ENCODE measurements at regions not wholly inside any gene's neighbourhood (a gene's known extent, or its start where the extent isn't known, plus 50 kb on each side); places are given as distances from the start of the nearest gene placed in this dataset.
A peak's percentile ranks its signal among the peaks of the same experiment; 100 is the strongest.

DNA sequence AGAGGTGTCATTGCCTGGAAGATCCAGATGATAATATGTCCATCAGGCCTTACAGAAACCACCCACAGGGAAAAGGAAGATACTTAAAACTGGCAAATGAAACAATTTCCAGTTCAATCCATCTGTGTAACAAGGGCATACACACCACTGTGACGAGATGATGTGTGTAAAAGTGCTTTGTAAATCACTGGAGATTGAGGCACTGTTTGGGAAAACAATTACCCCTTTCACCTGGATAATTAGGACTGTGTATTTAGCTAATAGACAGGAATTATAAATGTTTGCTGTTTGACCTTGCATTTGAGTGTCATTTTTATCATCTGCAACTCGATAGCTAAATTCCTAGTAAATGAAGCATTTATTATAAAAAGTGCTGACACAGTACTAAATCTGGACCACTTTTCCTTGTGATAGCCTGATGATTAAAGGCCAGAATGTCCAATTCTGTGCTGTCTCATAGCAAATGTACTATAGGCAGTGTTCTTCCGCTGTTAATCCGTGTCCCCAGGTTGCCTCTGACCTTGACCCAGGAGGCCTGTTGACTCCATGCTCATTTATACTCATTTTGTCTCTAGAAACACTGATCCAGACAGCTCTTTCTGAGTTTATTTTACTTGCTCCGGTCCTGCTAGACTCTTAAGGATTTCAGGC lies 105.8 kb downstream of the LACC1 start:
- no peak for DNase-seq

DNA sequence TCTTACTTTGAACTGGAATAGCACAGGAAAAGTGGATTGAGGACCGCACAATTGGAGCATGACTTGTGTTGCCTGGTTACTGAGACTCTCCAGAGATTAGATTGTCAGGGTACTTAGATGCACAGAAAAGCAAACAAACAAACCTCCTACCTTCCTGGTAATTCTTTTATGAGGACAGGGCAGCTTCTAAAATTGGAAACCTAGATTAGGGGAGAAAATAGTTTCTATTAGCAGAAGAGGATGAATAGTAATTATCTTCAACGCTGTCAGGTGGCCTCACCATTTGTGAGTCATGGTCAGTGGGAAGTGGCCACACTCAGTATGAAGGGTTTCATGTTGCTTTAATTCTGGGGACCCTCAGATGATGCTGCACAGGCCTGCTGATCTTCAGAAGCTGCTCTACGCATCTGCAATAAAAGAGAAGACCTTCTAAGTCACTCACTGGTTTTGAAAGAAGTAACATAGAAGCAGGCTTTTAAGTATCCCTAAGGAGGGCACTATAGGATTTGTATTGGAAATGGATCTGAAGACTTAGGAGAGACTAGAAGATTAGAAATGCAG lies 106.8 kb downstream of the LACC1 start:
- DNase-seq: no peak

DNA sequence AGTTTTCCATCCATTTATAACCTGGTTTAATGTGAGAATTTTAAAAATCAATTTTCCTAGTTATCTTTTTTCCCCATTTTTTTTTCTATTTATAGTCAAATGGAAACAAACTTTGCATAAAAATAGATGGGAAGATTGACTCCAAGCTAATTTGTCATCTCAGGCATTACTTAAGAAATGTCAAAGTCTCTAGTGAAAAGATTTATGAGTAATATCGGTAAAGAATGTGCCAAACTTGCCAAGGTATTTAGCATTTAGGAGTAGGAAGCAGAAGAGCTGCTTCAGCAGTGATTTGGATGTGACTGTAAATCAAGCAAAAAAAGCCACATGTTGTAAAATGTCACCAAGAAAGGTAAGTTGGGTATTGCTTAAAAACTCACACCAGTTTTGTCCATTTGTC lies 108.6 kb downstream of the LACC1 start:
- no peak for DNase-seq

DNA sequence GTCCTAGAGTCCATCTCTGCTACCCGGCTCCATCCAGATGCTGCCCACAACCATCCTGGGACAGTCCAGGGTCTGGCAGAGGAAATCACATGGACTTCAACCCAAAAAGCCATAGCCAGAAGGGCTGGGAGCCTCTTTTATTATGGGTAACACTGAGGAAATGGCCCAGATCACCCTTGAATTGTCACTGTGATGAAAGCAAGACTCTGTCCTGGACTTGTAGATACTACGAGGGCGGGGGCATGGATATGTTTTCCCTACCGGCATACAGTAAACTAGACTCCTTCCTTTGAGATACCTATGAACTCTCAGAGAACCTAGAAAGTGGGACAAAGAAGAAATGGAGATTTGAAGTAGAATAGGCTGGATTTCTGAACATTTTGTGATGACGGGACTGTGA lies 110.3 kb downstream of the LACC1 start:
- no peak for DNase-seq

DNA sequence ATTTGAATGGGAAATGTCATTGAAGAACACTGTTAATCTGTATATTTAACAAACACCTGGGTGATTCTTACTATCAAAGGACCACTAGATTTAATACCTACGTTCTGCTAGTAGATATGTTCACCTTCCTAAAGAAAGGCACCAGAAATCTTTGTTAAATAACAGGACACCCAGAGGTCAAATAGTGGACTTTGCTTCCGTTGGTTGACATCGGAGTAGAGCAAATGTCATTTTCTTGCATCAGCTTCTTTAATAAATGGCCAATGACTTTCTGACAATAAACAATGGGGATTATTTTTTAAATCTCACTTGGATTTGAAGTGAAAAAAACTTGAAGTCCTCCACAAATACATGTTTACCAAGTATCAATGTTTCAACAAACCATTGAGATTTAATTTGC lies 111.1 kb downstream of the LACC1 start:
- no peak for DNase-seq

DNA sequence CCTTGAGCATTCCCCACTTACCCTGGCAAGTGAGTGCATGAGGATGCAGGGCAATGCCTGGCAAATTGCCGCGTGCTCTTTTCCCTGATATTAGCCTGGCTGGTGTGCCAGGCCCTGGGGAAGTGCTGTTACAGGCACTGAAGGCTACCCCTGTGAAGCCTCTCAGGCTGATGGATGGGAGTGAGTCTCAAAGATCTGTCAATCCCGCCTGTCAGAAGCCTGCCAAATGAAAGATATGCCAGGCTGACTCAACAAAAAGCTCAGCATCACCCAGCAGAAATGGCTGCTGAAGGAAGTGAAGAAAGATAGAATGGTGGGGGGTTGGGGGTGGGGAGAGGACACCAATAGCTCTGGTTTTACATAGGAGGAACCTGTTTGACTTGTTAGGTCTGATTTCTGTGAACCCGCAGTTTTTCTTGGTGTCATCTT lies 112.1 kb downstream of the LACC1 start:
- peak; percentile 4 for DNase-seq

DNA sequence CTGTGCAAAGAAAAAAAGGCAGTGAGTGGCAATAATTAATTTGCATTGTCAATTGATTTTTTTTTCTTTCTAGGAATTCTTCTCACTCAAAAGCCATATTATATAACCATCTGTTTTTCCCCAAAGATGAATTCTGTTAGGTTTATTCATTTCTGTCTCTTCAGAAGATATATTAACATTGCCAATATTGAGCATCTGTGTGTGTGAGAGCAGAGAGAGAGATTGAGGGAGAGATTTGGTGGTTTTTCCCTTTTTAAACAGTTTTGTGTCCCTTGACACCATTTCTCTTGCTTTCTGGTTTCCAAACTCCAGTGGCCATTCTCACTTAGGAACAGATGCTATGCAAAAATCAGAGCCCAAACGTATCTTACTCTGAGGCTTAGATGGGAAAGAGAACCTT lies 112.5 kb downstream of the LACC1 start:
- DNase-seq: no peak

DNA sequence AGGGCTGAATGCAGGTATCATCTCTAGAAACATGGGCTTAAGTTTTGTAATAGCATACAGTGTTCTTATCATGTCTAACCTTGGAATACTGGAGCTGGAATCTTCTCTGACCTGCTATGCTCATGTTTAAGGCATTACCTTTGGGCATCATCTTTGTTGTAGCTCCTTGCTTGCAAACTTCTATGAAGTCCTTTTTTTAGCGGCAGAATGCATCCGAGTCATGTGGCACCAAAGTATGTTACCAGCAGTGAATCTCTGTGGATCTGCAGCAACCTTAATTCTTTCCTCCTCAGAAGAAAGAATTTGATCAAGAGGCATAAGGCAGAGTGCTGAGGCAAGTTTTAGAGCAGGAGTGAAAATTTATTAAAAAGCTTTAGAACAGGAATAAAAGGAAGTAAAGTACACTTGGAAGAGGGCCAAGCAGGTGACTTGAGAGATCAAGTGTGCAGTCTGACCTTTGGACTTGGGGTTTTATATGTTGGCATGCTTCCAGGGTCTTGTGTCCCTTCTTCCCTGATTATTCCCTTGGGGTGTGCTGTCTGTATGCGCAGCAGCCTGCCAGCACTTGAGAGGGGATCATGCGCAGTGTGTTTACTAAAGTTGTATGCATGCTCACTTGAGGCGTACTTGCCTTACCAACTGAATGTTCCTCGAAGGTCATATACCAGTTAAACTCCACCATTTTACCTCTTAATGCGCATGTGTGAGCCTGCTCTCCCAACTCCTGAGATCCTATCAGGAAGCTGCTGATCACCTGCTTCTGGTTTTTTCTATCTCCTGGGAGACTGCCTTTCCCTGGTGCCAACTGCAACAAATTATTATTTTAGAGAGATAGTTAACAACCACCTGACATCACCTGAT lies 115.5 kb downstream of the LACC1 start:
- no peak for DNase-seq

DNA sequence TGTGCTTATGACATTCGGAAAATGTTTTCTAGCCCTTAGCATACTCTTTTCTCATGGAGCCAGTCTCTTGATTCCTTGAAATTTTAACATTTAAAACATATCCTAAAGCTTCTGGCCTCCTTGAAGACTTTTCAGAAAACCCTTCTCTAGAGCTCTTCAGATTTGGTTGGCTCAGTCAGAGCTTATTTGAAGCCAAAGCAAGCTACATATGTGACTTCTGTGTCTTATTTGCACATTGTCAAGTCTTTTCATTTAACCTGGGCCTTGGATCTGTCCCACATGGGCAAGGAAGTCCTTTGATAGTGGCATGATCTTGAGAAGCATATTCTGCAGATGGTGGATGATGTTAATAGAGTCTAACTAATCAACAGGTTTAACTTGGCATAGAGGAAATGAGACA lies 116.5 kb downstream of the LACC1 start:
- DNase-seq: no peak

DNA sequence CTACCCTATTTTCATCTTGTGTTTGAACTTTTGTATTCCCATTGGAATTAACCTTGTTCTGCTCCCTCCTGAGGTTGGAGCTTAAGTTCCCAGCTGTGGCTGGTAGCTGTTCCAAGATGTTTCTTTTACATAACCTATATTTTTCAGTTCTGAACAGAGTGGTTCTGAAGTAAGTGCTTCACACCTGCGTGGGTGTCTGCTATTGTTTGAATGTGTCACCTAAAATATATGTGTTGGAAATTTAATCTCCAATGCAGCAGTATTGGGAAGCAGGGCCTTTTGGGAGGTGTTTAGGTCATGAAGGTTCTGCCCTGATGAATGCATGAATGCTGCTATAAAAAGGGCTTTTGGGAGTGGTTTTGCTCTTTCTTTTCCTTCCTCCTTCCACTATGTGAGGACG lies 123.8 kb downstream of the LACC1 start:
- no peak for DNase-seq

DNA sequence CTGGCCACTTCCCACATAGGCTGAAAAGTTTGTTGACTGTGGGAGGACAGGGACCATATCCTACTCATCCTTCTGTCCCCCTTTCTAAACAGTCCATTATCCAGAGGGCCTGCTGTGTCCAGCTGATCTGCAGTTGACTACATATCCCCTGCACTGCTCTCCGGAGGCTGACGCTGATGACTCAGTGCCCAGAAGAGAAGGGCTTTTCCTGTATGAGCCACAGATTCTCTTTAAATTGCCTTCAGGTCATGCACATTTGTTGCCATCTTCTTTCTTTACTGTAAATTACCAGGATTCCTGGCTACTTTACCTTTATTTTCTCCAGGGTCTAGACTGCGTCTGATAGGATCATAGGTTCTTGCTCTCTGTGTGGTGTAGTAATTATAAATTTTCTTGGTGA lies 125.2 kb downstream of the LACC1 start:
- DNase-seq: no peak

DNA sequence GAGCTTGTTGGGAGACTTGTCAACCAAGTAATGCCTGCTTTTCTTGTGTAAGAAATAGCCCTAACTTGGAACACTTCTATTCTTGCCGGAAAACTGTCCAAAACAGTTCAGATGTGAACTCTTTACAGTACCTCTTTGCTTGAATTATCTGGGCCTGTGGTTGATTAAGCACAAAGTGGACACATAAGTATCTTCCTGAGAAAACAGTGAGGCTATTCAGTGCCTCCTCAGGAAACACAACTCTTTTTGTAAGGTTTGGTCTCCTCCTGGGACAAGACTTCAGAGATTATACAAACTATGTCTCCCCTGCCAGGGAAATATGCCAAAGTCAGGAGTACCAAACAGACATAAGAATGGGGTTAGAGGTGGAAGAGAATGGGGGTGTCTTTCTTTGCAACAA lies 127.7 kb downstream of the LACC1 start:
- DNase-seq: no peak

DNA sequence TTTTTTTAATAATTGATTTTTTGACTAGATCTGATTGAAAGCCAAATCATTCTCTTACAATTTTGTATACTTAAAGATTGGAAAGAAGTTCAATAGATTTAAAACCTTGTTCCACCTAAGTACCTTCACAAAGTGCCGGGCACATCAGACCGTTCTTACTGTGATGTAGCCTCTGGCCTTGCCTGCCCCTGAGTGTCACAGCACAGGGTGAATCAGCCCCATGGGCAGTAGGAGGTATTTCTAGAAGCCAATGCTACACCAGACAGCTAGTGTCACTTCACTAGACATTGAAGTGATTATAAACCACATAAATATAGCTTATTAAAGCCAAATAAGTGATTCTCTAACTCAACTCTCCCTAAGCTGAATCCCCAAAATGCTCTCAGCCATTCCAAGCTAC lies 131.3 kb downstream of the LACC1 start:
- DNase-seq: no peak

DNA sequence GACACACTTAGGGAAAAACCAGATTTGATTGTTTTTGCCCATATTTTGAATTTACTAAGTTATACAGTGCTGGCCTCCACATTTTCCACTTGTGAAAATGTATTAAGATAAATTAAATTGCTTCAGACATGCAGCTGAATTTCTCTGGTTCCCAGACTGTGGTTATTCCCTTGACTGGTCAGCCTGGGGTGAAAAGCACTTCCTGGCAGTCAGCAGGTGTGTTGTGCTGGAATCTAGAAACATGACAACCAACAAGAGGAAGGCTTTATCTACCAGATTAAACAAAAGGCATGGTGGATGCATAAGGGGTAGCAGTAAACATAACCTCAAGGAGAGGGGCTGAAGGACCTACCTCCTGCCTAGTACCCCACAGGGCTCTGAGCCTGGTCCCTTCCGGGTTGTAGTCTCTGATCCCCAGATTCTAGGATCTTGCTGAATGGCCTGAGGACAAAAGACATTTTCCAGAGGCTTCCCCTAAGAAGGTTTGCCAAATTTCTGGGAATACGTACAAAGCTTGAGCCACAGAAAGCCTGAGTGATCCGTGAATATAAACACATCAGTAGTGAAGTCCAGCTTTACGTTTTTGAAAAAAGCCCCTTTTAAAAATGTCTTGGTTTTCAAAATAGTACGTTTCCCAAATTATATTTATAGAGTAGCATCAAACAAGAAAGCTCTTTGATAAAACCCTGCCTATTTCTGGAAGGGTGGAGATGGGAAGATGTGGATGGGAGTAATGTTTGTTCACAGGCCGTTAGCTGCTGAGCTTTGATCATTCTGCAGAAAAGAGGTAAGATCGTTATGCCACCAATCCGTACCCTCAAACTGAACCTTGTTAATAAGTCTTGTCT lies 133.4 kb downstream of the LACC1 start:
- no peak for DNase-seq

DNA sequence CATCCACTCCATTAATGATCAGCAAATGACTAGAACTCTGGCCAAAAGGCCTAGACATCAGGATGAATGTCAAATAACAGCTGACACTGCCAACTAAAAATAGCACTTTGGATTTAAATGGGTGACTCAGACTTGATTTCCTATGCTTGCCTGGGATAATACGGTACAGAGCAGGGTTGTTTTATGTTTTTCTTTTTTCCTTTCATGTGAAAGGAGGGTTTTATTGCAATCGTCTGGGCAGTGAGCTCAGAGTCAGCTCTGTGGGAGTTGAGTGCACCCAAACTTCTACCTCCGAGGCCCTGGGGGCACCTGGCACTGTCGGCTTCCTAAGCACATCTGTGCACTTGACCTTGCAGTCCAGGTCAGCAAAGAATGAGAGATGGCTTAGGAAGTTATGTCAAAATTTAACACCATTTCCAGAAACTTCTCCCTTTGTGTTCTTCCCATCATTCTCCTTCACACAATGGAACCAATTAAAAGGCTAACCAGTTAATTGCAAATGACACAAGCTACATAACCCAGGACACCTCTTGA lies 134.1 kb downstream of the LACC1 start:
- DNase-seq: no peak

DNA sequence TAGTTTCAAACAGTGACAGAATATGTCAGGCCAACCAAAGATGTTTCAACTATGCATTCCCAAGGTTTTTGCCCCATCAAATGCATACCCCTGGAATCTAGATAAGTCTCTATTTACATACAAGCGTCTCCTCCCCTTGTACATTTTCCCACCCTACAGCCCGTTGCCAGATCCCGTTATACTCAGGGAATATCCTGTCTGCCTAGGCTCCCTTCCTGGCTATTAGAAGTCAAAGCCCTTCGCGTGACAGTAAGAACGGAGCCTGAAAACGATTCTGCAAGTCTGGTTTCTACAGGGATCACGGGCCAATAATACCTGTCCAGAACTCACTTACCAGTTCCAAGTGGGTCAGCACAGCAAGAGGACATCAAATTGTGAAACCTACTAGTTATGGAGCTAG lies 134.8 kb downstream of the LACC1 start:
- DNase-seq: no peak

DNA sequence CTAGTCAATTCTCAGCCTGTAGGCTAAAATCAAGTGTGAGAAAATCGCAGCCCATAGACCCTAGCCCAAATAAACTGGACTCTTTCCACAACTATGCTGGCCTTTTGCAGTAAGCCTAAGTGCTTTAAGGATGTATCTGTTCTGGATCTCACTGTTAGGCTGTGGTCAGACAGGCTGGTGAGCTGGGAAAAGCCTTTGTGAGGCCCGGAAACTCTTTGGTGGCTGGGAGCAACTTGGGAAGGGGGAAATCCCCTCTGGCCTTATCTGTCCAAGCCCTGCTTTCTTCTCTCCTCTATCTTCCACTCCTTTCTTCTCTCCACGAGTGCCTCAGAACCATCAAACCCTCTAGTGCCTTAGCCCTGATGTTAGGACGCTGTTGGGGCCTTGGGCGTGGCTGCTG lies 135.4 kb downstream of the LACC1 start:
- DNase-seq: no peak

DNA sequence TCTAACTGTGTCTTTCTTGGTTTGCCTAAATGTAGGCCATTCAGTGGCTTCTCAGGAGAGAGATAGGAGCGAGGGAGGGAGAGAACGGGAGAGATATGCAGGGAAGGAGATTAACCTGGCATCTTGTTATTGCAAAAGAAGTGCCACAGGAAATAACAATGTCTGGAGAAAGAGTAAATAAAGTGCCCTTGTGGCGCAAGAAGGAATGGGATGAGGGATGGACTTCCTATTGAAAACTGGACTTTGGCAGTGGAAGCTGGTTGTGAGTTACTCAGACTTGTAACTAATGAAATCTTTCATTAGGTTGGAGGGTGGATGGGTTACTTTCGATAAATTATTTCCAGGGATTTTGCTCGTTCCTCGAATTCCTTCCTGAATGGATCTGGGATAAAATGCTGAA lies 136.1 kb downstream of the LACC1 start:
- DNase-seq: no peak

DNA sequence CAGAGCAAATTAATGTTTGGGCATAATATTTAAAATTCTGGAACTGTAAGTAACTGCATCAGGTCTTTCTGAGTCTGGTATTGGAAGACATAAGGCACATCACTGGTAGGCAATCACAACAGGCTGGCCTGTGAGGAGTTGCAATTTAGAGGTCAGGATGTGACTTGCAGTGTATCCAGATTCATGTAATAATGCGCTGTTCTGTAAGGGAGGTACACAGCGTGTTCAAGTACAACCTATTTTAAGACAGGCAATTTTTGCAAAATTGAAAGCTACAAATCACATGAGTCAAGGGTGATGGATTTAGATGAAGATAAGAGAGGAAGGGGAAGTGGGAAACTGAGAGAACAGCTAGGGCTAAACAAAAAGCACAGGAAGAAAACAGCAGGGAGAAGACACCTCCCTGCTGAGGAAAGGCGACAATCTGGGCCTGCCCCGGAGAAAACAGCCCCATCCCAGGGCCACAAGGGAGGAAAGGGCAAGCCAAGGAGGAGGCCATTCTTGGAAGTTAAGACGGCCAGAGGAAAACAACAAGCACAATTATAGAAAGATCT lies 138.1 kb downstream of the LACC1 start:
- DNase-seq: no peak

DNA sequence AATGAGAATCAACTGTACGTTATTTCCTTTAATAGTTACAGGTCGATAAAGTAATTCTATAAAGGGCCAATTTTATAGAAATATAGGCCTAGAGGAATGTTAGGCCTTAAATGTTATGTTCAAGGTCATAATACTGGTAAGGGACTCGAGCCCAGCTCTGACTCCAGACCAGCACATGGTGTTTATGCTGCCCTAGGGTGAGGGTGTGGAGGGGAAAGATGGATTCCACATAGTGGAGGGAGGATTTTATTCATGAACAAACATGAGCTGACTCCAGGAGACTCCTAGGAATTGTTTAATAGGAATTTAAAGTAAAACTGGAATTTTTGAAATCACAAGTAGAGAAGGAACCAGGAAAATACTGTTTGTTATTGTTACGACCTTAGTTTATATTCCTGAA lies 139.9 kb downstream of the LACC1 start:
- DNase-seq: no peak

DNA sequence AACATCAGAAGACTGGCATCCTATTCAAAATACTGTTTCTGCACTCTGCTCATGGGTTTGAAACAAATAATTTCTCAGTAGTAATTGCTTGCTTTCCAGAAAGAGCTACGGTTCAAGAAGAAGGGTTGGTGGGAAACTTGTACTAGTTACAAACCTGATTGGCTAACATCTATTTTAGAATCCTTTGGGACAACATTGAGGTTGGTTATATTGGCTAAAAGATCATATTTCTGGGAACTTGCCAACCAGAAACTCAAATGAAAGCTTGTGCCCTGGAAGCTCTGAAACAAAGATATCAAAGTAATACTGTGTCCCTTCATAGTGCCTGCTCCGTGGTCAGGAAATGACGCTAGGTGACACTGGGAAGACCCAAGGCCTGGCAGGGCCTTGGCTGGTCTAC lies 141.7 kb downstream of the LACC1 start:
- no peak for DNase-seq

DNA sequence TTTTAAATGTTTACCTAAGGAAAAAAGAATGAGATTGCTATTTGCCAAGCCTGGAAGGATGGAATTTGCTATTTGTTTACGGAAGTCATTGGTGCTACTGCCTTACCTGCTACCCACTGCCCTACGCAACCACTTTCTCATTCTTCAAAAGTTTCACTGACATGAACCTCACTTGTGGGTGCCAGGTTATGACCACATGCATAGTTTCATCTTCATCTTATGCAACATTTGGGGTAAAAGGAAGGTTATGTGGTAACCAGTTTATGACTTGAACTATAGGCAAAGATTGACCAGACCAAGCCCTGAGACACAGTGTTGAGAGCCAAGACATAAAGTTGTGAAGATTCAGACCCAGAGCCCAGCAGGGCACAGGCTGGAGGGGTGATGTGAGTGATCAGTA lies 142.5 kb downstream of the LACC1 start:
- no peak for DNase-seq
